ENCODE measurements at regions not wholly inside any gene's neighbourhood (a gene's known extent, or its start where the extent isn't known, plus 50 kb on each side); places are given as distances from the start of the nearest gene placed in this dataset.

GRCh38 chr11:38182126-38182866, 1584.3 kb upstream of the RAG2 start:
- TF ChIP-seq CTCF (conservative IDR thresholded peaks at IDR 0.05; ENCODE audit: low read length) (no peak), EZH2phosphoT487 (IDR thresholded peaks at IDR 0.05; ENCODE audit: borderline replicate concordance, low read depth, low read length) (no peak)

Measured in OCI-LY7 (cell line).